ENCODE measurements at regions not wholly inside any gene's neighbourhood (a gene's known extent, or its start where the extent isn't known, plus 50 kb on each side); places are given as distances from the start of the nearest gene placed in this dataset.

DNA sequence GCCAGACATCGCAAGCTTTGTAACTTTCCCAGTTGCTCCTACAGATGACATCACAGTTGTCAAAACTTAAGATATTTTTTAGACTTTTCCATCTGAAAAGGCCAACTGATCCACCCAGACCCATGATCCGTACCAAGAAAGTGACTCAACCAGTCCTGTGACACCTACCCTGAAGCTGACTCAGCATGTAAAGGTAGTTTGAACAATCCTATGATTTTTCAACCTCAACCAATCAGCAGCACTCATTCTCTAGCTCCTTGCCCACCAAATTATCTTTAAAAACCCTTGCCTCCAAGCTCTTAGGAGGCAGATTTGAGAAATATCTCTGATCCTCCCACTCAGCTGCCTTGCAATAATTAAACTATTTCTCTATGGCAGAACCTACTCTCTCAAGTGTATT lies 1686.7 kb upstream of the LRRTM1 start:
- FAIRE-seq = no peak

DNA sequence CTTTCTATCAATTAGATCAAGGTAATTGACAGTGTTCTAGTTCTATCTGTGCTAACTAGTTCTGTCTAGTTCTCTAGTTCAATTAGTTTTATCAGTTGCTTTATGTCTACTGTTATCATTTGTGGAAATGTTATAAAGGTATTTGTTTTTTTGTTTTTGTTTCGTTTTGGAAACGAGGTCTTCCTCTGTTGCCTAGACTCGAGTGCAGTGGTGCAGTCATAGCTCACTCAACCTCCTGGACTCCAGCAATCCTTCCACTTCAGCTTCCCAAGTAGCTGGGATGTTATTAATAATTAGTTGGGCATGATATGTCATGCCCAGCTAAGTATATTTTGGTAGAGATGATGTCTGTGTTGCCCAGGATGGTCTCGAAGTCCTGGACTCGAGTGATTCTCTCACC lies 1682.8 kb upstream of the LRRTM1 start:
- FAIRE-seq = no peak

DNA sequence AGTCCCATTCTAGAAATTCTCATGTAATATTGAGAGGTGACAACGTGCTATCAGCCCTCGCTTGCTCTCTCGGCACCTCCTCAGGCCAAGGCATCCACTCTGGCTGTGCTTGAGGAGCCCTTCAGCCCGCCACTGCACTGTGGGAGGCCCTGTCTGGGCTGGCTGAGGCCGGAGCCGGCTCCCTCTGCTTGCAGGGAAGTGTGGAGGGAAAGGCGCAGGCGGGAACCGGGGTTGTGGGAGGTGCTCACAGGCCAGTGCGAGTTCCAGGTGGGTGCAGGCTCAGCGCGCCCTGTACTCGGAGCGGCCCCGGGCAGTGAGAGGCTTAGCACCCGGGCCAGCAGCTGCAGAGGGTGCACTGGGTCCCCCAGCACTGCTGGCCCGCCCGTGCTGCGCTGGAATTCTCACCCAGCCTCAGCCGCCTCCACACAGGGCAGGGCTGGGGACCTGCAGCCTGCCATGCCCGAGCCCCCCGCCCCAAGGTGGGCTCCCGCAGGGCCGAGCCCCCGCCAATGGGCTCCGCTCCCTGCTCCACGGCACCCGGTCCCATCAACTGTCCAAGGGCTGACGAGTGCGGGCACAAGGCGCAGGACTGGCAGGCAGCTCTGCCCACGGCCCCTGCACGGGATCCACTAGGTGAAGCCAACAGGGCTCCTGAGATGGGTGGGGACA lies 1680.6 kb upstream of the LRRTM1 start:
- no peak for FAIRE-seq

DNA sequence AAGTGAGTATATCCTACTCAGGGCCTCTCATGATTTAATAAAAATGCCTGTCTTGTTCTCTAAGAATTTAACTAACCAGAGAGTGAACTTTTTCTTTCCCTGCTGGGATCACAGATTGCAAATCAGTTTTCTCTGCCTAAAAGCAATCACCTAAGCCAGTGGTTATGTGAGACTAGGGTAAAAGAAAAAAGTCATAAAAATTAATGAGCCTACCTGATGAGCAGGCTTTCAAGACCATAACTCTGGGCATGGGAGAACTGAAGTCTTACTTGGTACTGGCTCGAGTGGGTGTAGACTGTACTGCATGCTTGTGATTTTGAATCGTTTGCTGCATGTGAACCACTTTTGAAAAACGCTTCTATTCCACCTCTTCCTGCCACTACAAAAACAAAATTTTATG lies 1677.0 kb upstream of the LRRTM1 start:
- FAIRE-seq = no peak

DNA sequence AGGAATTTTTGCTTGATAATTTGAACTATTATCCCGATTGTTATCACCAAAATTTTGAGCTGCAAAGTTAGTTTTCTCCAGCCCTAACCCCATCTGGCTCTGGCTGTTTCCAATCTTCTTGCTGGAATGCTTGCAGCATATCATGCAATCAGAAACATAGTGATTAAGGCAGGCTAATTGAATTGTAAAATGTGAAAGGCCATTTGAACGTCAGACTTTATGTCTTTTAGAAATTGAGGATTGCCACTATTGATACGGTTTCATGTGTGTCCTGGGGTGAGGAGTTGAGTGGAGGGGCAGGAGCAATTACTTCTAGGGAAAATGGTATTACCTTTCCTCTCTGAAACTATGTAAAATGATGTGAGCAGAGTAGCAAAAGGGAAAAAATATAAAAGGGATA lies 1674.5 kb upstream of the LRRTM1 start:
- FAIRE-seq = no peak

DNA sequence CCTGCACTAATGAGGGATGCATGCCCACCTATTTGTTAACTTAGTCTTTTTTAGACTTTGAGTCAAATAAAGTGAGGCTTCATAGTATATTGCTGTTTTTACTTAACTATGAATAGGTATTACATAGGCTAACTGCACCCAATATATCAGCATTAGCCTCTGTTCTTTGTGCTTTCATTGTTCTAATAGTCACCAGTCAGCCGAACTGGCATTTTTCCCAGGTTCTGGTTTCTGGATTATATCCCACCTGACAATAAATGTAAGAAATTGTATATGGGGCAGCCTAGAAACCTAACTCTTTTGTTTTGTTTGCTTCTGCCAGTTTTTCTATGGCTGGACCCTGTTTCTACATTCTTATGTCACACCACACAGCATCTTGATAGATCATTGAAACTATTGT lies 1672.4 kb upstream of the LRRTM1 start:
- no peak for FAIRE-seq

DNA sequence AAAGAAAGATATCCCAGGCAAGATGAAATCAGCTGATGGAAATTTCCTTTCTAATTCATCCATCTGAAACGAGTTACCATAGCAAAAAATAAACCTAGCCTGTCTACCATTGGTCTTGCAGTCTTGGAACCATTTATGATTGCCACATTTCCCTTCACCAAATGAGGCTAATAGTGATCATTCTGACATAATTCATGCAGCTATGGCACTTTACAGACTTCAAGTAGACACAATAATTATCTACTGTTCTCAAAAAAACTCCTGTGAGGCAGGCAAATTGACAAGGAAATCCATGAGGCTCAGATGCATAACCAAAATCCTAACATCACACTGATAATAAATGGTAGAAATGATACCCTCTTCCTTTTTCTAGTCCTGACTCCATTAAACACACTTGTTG lies 1669.7 kb upstream of the LRRTM1 start:
- FAIRE-seq = no peak

DNA sequence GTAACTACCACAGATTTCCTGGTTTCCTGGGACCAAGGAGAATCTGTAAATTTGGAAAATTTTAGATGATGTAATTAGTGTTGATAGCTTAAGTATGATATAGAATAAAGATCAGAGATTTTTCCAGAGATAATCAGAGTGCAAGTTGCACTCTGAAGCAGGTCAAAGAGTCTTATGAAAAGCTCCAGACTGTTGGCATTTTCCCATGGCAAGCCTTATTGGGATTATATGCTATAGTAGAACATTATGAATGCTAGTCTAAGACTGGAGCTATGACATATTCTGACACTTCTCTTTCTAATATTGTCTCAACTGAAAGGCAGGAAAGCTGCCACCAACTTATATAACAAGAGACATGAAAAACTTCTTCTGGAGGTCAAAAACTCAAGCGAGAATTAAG lies 1638.3 kb upstream of the LRRTM1 start:
- FAIRE-seq = no peak

DNA sequence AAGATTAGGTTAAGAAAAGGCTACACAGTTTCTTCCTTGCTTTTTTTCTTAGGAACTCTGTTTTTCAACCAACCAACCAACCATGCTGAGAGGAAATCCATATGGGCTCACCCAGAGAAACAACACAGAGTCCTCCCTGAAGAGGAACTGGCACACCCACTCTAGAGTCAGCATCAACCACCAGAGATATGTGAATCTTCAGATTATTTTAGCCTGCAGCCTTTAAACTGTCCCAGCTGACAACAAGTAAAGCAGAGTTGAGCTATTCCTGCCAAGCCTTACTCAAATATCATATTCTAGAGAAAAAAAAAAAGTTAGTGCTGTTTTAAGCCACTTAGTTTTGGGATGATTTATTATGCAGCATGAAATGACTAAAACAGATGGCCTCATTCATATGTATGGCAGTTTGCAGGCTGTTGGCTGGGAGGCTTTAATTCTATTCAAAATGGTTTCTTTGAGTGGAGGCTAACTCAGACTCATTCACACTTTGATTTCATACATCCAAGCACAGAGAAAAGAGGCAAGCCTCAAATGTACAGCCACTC lies 1637.7 kb upstream of the LRRTM1 start:
- FAIRE-seq = no peak

DNA sequence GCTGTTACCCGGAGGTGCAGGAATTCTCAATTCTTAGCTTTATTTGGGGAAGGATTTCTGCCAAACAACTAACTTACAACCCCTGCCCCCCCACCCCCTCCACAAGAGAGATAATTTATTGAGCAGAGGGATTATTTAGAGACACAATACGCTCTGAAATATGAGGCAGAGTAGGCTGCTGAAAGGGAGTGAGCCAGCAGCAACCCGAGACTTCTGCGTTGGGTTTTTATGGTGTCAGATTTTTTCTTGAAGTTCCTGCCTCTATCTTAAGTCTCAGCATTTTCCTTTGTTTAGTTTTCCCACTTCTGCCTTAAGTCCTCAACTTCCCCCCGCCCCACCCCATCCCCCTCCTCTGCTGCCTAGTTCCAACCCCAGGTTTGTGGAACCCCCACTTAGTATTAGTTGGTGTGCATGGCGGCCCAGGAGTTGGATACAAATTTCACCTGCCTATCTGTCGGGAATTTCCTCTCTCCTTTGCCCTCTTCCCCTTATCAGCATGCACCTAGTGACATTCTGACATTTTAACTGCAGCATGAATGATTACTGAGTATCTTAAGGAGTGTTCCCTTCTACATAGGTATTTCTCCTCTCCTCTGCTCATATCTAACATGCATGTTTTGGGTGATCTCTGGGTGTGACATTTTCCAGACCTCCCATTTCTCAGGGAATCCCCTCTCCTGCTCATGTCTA lies 1635.9 kb upstream of the LRRTM1 start:
- FAIRE-seq = no peak

DNA sequence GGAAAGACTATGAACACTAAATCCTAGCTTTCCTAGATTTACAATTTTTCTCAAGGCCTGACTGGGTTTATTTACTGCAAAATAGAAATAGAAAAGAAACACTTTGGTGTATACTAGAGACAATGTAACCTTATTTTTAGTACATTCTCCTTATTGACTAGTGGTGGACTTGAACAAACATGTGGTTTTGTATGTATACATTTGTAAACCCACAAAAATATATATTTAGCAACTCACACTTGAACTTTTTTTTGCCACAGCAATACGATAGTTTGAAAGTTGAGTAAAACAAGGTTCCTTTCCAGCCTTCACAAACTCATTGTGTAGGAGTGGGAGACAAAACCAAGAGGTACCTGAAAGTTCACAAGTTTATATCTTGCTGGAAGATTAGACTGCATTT lies 1633.4 kb upstream of the LRRTM1 start:
- FAIRE-seq = no peak

DNA sequence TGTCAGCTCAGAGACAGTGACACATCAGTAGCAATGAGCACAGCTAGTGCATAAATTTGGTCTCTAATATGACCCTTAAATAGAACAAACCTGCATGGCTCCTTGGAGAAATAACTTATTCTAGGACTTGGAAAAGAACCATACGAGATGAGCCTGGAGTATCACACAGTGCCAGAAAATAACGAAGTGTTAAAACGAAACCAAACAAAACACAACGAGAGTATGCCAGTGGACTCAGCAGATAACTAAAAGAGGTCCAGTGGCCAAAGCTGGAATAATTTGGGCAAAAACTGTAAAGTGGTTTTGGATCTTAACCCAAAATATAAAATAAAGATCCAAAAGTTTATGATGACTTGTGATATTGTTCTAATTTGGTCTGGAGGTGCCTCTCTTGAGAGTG lies 1599.0 kb upstream of the LRRTM1 start:
- no peak for FAIRE-seq

DNA sequence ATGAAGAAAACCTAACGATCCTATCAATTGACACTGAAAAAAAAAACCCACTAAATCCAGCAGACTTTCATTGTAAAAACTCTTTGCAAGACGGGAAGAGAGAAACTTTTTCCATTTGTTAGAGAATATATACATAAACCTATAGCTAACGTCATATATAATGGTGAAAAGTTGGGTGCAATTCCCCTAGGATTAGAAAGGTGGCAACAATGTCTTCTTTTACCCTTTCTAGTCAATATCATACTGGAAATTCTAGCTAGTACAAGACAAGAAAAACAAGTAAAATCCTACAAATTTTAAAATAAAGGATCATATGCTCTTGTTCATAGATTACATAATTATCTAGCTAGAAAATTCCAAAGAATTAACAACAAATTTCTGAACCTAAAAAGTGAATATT lies 1596.5 kb upstream of the LRRTM1 start:
- FAIRE-seq = no peak

DNA sequence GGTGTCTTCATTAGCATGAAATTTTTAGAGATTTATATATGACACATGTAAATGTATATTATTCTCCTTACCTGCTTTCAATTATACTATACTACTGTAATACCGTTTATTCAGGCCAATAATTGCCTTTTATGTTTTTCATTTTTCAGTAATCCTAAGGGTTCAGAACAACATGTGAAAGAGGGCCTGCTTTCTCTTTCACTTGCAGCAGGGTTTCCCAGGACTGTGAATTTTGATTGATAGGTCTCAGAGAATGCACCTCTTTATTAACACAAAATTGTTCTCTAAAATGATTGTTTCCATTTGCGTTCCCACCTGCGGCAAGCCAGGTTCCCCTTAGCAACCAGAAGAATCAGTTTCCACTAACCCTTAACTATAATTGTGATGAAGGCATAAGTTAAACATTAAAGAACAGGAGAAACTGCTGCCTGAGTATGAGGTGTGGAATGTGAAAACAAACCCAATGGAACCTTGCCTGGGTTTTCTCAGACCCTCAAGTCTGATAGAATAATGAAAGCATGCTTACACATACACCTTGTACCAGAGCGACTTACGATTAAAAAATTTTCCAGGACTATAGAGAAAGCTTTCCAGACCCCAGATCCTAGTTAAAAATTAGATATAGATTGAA lies 1591.2 kb upstream of the LRRTM1 start:
- FAIRE-seq = no peak

DNA sequence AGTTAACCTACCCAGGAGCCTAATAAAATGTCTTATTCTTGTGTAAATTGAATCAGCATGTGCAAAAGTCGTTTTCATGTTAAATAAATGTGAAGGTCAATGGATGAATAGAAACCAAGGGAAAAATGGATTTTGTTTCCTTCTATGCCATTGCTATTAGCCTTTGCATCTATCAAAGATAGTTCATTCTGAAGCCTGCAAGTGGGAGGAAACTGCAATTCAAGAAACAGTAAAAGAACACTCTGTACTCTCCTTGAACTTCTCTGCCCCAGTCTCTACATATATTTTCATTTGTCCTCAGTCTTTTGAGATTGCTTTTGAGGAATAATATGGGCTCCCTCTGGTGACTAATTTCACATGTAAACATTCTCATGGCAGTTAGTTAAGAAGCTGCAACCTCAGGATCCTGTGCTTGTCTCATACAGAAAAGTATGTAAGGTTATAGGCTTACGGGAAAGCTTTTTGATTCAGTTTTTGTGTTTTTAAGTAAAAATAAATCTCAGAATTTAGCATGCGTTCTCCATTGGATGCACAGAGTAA lies 1590.0 kb upstream of the LRRTM1 start:
- no peak for FAIRE-seq

DNA sequence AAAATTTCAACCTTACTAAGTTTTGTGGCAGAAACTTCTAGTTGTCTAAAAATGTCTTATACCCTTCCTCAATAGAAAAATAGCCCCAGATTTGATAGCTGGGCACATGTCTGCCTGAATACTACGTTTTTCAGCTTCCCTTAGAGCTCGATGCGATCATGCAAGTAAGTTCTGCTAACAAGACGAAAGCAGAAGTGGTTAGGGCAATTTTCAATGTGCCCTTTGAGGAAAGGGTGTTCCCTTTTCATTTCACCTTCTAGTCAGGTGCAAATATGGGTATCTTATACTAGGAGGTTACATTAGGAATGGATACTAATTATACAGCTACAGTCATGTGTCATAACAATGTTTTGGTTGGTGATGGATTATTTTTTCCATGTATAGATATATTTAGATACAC lies 1572.1 kb upstream of the LRRTM1 start:
- FAIRE-seq = no peak

DNA sequence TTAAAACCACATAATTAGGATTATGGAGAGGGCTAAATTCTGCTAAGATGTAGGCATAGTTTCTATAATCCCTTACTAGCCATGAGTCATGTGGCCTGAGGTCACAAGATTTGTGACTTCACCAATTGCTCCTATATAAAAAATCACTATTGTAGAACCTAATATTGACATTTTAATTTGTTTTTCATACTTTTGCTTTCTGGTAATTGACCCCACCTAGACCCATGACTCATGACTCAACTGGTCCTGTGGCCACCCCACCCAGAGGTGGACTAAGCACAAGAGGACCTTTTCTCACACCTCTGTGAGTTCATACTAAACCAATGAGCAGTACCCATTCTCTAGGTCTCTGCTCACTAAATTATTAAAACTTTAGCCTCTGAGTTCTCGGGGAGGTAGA lies 1567.5 kb upstream of the LRRTM1 start:
- no peak for FAIRE-seq

DNA sequence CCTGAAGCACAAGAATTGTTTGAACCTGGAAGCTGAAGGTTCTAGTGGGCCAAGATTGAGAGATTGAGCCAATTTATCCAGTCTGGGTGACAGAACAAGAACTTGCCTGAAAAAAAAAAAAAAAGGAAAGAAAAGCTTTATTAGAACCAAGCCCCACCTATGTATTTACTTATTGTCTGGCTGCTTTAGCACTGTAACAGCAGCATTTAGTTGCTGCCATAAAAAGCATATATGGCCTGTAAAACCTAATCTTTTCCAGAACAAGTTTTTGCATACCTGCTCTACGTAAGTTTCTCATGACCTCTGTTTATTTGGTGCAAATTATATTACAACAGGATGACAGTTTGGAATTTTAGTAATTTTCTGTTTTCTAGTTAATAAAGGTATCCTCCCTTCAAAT lies 1565.6 kb upstream of the LRRTM1 start:
- no peak for FAIRE-seq

DNA sequence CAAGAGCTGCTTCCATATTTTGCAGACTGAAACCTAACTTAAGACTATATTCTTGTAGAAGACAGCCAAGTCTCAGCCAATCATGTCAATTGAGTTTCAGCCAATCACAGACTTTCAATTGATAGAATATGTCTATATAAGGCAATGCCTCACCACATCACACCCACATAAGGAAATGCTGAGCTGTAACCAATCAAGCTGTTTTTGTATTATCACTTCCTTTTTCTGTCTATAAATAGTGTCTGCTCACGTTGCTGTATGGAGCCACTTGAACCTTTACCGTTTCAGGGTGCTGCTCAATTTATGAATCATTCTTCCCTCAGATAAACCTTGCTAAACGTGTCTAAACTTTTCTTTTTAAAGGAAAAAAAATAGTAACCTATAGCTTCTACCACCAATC lies 1554.4 kb upstream of the LRRTM1 start:
- no peak for FAIRE-seq

DNA sequence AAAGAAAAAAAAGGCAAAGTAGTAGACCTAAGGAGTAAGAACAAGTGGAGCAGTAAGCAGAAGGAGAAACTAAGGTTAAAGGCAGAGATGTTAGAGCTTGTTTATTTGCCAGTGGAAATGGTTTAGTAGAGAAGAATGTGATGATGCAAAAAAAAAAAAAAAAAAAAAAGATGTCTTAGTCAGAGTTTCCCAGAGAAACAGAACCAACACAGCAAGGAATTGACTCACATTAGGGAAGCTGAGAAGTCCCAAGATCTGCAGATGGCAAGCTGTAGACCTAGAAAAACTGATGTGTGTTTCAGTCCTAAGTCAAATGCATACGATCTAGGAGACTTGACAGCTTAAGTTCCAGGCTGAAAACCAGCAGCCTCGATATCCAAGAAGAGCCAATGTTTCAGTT lies 1548.8 kb upstream of the LRRTM1 start:
- no peak for FAIRE-seq

DNA sequence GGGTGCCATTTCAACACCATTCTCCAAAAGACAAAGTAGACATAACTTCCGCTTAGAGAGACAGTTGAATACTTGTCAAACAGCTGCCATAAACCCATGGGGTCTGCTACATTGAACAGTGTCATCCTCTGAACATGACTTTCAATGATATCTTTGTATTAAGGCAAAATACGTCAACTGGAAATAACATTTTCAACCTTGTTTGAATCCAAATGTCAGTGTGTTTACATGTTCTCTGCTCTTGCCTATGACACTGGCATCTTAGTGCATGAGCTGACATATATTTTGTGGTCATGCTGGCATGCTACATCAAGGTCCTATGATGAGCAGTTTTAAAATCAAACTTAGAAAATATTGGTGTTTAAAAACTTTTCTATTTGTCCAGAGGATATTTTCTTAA lies 1548.1 kb upstream of the LRRTM1 start:
- FAIRE-seq = no peak

DNA sequence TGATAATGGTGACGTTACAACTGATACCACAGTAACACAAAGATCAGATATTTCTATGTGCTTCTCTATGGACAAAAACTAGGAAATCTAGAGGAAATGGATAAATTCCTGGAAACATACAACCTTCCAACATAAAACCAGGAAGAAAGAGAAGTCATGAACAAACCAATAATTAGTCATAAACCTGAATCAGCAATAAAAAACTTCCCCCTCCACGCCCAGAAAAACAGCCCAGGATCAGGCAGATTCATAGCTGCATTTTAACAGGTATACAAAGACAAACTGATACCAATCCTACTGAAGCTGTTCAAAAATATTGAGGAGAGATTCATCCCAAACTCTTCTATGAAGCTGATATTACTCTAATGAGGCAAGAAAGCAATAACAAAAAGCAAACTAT lies 1535.2 kb upstream of the LRRTM1 start:
- FAIRE-seq = no peak

DNA sequence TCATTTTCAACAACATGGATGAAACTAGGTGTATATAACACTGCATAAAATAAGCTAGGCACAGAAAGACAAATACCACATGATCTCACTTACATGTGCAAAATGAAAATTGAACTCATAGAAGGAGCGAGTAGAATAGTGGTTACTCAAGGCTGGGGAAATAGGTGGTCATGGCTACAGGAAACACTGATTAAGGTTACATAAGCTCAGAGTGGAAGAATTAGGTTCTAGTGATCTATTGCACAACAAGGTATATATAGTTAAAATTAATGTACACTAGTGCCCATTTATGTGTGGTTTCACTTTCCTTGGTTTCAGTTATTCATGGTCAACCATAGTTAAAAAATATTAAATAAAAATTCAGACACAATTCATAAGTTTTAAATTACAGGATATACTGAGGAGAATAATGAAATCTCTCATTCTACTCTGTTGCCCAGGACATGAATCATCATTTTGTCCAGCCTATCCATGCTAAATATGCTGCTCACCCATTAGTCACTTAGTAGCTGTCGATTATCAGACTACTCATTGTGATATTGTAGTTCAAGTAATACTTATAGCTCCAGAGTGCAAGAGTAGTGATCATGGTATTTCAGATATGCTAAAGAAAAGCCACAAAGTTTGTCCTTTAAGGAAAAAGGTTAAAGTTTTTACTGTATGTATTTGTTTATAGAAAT lies 1530.9 kb upstream of the LRRTM1 start:
- no peak for FAIRE-seq

All from endometrium (tissue), 2 donors.